HepG2 (cell line): ENCODE measurements at regions not wholly inside any gene's neighbourhood (a gene's known extent, or its start where the extent isn't known, plus 50 kb on each side); places are given as distances from the start of the nearest gene placed in this dataset.

Experiments used
- IKZF4 ChIP-seq: sonication (generic); formaldehyde crosslinking; IDR thresholded peaks from 2 replicates; pipeline ENCODE4 v1.5.1; 2020; ENCODE audit warnings: borderline replicate concordance, mild to moderate bottlenecking, low read depth, missing genetic modification reagents; ENCODE audit errors: not compliant biosample characterization
- PITX1 ChIP-seq: sonication (generic); formaldehyde crosslinking; IDR thresholded peaks from 2 replicates; pipeline ENCODE4 v1.5.1; 2020; ENCODE audit warnings: mild to moderate bottlenecking, missing genetic modification reagents
- TF ChIP-seq, protein P1 (sequence below): sonication (generic); formaldehyde crosslinking; IDR thresholded peaks from 2 replicates; pipeline ENCODE4 v1.5.0; 2020; ENCODE audit warnings: mild to moderate bottlenecking, low read depth, missing genetic modification reagents, borderline replicate concordance
- TF ChIP-seq, protein P2 (sequence below): sonication (generic); formaldehyde crosslinking; IDR thresholded peaks from 2 replicates; pipeline ENCODE4 v1.4.0; 2020; ENCODE audit warnings: missing genetic modification reagents, borderline replicate concordance
- TF ChIP-seq, protein P3 (sequence below): sonication (generic); formaldehyde crosslinking; IDR thresholded peaks from 2 replicates; pipeline ENCODE4 v1.4.0; 2020; ENCODE audit warnings: missing genetic modification reagents
- TF ChIP-seq, protein P4 (sequence below): sonication (generic); formaldehyde crosslinking; IDR thresholded peaks from 2 replicates; pipeline ENCODE4 v1.9.0; 2022; ENCODE audit warnings: missing genetic modification reagents, mild to moderate bottlenecking, borderline replicate concordance

DNA sequence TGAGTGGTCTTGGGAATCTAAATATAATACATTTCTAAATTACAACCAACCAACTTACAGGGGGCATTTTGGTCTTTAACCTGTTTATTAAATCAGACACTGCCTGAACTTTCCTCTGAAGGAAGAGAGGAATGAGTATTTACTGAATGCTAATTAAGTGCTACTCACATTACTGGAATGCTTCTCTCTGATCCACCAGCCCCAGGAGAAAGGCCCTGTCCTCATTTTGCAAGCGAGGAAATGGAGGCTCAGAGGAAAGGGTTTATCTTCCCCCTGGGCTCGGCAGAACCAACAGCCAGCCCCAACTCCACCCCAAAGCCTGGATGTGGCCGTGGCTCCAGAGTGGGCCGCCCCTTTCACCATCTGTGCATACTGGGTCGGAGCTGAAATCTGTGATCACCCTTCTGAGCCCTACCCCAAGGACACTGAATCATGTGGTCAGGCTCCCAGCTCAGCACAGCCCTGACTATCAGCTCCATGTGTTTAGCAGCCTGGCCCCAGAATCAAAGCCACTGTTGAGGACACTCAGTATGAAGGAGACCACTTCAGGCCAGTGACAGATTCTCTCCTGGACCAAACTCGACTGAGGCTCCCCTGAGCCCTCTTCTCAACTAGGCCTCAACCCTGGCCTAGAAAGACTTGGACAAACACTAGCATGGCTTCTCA is 56.7 kb upstream of the ENPP6 start (continued):
- TF ChIP-seq, protein P1, sequence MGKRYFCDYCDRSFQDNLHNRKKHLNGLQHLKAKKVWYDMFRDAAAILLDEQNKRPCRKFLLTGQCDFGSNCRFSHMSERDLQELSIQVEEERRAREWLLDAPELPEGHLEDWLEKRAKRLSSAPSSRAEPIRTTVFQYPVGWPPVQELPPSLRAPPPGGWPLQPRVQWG (CRISPR knock-in tag) = no peak
- TF ChIP-seq, protein P2, sequence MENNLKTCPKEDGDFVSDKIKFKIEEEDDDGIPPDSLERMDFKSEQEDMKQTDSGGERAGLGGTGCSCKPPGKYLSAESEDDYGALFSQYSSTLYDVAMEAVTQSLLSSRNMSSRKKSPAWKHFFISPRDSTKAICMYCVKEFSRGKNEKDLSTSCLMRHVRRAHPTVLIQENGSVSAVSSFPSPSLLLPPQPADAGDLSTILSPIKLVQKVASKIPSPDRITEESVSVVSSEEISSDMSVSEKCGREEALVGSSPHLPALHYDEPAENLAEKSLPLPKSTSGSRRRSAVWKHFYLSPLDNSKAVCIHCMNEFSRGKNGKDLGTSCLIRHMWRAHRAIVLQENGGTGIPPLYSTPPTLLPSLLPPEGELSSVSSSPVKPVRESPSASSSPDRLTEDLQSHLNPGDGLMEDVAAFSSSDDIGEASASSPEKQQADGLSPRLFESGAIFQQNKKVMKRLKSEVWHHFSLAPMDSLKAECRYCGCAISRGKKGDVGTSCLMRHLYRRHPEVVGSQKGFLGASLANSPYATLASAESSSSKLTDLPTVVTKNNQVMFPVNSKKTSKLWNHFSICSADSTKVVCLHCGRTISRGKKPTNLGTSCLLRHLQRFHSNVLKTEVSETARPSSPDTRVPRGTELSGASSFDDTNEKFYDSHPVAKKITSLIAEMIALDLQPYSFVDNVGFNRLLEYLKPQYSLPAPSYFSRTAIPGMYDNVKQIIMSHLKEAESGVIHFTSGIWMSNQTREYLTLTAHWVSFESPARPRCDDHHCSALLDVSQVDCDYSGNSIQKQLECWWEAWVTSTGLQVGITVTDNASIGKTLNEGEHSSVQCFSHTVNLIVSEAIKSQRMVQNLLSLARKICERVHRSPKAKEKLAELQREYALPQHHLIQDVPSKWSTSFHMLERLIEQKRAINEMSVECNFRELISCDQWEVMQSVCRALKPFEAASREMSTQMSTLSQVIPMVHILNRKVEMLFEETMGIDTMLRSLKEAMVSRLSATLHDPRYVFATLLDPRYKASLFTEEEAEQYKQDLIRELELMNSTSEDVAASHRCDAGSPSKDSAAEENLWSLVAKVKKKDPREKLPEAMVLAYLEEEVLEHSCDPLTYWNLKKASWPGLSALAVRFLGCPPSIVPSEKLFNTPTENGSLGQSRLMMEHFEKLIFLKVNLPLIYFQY (CRISPR knock-in tag) = peak; percentile 34; the same call in 1 of the 2 replicates
- TF ChIP-seq, protein P3, sequence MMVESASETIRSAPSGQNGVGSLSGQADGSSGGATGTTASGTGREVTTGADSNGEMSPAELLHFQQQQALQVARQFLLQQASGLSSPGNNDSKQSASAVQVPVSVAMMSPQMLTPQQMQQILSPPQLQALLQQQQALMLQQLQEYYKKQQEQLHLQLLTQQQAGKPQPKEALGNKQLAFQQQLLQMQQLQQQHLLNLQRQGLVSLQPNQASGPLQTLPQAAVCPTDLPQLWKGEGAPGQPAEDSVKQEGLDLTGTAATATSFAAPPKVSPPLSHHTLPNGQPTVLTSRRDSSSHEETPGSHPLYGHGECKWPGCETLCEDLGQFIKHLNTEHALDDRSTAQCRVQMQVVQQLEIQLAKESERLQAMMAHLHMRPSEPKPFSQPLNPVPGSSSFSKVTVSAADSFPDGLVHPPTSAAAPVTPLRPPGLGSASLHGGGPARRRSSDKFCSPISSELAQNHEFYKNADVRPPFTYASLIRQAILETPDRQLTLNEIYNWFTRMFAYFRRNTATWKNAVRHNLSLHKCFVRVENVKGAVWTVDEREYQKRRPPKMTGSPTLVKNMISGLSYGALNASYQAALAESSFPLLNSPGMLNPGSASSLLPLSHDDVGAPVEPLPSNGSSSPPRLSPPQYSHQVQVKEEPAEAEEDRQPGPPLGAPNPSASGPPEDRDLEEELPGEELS (CRISPR knock-in tag) = no peak
- TF ChIP-seq PITX1 (0 out of 2 replicates have a peak, but pooled peaks have one; percentile 12), IKZF4 (CRISPR knock-in tag) (peak; percentile 44)
- TF ChIP-seq, protein P4, sequence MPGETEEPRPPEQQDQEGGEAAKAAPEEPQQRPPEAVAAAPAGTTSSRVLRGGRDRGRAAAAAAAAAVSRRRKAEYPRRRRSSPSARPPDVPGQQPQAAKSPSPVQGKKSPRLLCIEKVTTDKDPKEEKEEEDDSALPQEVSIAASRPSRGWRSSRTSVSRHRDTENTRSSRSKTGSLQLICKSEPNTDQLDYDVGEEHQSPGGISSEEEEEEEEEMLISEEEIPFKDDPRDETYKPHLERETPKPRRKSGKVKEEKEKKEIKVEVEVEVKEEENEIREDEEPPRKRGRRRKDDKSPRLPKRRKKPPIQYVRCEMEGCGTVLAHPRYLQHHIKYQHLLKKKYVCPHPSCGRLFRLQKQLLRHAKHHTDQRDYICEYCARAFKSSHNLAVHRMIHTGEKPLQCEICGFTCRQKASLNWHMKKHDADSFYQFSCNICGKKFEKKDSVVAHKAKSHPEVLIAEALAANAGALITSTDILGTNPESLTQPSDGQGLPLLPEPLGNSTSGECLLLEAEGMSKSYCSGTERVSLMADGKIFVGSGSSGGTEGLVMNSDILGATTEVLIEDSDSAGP (CRISPR knock-in tag) = peak; percentile 39; the same call in 1 of the 2 replicates
